ENCODE measurements at regions not wholly inside any gene's neighbourhood (a gene's known extent, or its start where the extent isn't known, plus 50 kb on each side); places are given as distances from the start of the nearest gene placed in this dataset.

DNA sequence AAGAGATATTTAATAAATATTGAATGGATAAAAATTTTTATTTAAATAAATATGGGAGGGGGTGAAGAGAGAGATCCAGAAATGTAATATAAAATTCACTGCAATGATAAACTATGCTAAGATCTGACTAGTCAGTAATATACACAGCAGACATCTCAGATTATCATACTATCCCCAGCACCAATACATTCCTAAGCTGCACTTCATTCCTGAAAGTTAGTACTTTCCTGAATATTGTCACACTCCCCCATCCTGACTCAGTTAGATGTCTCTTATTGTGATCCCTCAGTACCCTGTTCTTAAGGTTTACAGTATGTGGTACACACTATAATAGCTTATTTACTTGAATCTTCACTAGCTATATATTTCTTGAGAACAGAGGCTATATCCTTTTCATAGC is 88.3 kb upstream of the KCNQ5 start:
- no peak for TF ChIP-seq FOXK2 (IDR thresholded peaks at IDR 0.05)
- TF ChIP-seq, protein P1, sequence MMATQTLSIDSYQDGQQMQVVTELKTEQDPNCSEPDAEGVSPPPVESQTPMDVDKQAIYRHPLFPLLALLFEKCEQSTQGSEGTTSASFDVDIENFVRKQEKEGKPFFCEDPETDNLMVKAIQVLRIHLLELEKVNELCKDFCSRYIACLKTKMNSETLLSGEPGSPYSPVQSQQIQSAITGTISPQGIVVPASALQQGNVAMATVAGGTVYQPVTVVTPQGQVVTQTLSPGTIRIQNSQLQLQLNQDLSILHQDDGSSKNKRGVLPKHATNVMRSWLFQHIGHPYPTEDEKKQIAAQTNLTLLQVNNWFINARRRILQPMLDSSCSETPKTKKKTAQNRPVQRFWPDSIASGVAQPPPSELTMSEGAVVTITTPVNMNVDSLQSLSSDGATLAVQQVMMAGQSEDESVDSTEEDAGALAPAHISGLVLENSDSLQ (IDR thresholded peaks at IDR 0.05), result no peak
- no peak for TF ChIP-seq FOXA1 (IDR thresholded peaks at IDR 0.05)
